Urothelium cell line (cell line): ENCODE measurements at regions not wholly inside any gene's neighbourhood (a gene's known extent, or its start where the extent isn't known, plus 50 kb on each side); places are given as distances from the start of the nearest gene placed in this dataset.
"Not testable (repeated sequence)": the region's sequence is repeated elsewhere in the genome, so short reads cannot be mapped to it uniquely, and the experiment has no call there.

Experiments used
- DNase-seq: peaks from one replicate; pipeline ENCODE4 v3.0.0; 2011; ENCODE audit warnings: low spot score, mixed read lengths
- FAIRE-seq: peaks from 2 replicates; lab custom pipeline; 2011; peaks lifted over from hg19 to GRCh38; lab: Jason Lieb, UNC

GRCh38 chr6:4510317-4510716 lies 265.9 kb upstream of the CDYL start:
- no peak for FAIRE-seq

DNA sequence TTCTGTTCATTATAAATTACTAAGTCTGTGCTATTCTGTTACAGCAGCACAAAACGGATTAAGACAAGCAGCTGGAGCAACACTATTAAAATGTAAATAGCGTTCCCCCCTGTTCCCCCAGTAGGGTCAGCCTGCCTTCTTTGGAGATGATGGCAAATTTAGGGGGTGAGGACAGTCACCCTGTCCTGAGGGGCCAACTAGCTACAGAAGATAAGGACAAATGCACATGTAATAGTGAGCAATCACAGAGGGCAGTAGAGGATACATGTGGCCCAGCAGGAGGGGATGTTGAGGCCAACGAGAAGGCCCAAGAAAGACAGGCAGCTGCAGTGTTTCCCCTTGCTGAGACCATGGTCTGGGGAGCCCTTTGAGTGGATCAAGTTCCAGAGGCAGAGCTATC lies 266.7 kb upstream of the CDYL start:
- peak; percentile 13 for FAIRE-seq
- no peak for DNase-seq

More at GRCh38 chr6:4510317-4510716, 265.9 kb upstream of the CDYL start:
- no peak for DNase-seq

DNA sequence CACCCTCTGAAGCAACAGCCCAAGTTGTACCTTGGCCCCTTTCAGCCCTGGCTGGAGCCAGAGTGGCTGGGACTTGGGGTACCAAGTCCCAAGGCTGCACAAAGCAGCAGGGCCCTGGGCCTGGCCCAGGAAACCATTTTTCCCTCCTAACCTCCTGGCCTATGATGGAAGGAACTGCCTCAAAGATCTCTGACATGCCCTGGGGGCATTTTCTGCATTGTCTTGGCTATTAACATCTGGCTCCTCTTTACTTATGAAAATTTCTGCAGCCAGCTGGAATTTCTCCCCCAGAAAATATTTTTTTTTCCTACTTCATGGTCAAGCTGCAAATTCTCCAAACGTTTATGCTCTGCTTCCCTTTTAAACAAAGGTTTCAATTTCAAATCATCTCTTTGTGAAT lies 269.4 kb upstream of the CDYL start:
- DNase-seq (no peak), FAIRE-seq (no peak)

GRCh38 chr6:4506223-4506622 lies 270.0 kb upstream of the CDYL start:
- DNase-seq (no peak), FAIRE-seq (no peak)

DNA sequence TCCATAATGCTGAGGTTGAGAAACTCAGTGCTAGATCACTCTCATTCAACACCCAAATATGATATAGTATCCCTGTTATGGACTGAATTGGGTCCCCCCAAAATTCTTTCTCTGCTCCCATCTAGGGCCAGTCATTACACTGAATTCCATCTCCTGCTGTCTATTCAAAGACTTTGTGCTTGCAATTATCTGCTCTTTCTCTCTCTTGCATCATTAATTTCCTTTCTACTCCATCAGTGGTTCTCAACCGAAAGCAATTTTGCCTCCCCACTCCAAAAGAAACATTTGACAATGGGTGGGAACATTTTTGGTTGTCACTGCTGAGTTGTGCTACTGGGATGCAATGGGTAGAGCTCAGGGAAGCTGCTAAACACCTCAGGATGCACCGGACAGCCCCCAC lies 271.5 kb upstream of the CDYL start:
- FAIRE-seq (no peak), DNase-seq (no peak)

GRCh38 chr6:4503700-4504099 lies 272.5 kb upstream of the CDYL start:
- DNase-seq = no peak
- FAIRE-seq = no peak

DNA sequence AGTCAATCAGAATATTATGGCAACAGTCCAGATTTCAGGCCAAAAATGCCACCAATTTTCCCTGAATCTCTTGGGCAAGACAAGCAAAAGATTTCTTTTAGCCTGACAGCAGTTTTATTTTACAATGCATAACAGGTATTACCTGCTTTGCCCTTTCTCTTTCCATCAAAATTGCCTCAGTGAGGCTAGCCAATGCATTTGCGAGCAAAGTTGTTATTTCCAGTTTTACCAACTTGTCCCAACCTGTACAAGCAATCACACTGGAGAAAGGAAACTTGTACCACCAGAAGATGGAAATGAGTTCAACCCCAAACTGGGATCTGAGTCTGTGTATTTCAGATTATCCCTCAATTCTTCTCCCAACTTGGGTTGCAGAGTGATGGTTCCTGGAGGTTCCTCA lies 279.9 kb upstream of the CDYL start:
- no peak for DNase-seq

GRCh38 chr6:4491501-4492260 lies 284.5 kb upstream of the CDYL start:
- DNase-seq (no peak), FAIRE-seq (no peak)

More for the DNA sequence above, 279.9 kb upstream of the CDYL start:
- FAIRE-seq = no peak

DNA sequence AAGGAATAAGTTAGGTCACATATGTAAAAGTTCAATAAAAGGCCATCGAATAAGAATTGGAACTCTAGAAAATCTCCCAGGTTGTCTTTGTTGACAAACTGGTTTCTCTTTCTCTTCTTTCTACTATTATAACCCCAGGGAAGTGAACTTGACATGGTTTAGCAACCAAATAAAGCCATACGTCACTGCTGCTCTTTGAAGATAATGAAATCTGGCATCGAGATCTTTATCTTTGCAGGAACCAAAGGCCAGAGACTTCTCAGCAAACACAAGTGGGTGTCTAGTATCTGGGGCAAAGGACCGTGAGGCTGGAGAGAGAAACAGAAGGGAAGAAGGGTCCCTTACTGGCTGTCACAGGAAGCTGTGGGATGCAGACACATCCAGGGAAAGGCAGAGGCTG lies 286.7 kb upstream of the CDYL start:
- FAIRE-seq (no peak), DNase-seq (no peak)

GRCh38 chr6:4488389-4488788 lies 287.8 kb upstream of the CDYL start:
- DNase-seq (no peak), FAIRE-seq (no peak)

DNA sequence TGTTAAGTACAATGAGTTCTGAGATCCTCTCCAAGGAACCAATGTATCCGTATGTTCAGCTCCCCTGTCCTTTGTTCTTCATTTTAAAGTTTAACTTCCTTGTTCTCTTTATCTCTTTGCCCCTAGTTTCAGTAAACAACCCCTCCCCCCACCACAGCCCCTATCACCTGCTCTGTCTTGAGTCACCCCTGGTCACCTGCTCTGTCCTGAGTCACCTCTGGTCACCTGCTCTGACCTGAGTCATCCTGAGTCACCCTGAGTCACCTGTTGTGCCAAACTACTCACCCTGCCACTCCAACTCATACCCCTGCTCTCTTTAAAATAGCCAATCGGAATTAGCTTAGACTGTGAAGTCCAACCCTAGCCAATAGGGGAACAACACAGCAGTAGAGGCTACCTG lies 288.7 kb upstream of the CDYL start:
- DNase-seq = peak; percentile 20
- no peak for FAIRE-seq

DNA sequence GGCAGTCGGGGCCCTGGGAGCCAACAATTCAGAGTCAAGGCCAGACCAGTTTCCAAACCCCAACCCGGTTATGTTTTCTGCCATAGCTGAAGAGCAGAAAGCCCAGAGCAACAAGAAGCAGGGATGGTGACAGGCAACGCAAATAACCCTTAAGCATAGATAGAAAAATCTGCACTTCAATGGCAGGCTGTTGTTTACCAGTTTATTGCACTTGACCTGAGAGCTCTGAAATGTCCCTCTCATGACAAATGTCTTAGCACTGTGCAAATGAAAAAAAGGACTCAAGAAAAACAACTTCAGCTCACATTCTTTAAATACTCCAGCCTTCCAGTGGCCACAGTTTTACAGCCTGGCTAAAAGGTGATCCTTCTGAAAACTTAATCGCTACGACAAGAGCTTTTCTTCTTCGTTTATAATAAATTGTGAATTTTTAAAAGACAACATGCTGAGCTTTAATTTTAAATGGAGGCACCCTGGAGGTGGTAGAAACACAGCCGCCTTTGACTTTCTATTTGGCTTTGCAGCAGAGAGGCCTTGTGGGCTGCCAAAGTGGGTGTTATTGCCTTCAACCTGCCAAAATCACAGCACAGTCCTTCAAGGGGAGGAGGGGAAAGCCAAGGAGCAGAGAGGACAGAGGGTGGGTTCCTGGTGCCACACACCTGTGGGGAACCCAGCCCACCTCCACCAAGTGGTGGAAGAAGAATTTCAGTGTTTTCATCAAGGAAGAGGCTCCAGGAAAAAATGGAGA lies 289.5 kb upstream of the CDYL start:
- DNase-seq (no peak), FAIRE-seq (no peak)

DNA sequence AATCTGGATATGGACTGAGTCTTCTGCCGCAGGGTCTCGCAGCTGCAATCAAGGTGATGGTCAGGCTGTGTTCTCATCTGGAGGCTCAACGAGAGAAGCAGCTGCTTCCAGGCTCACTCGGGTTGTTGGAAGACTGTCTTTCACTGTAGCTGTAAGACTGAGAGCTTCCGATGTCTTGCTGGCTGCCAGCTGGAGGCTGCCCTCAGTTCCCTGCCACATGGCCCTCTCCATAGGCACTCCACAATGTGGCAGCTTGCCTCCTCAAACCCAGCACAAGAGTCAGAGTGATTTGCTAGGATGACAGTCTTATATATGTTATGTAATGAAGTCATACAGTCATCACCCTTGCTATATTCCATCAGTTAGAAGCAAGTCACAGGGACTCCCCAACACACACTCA lies 290.5 kb upstream of the CDYL start:
- DNase-seq (no peak), FAIRE-seq (no peak)

DNA sequence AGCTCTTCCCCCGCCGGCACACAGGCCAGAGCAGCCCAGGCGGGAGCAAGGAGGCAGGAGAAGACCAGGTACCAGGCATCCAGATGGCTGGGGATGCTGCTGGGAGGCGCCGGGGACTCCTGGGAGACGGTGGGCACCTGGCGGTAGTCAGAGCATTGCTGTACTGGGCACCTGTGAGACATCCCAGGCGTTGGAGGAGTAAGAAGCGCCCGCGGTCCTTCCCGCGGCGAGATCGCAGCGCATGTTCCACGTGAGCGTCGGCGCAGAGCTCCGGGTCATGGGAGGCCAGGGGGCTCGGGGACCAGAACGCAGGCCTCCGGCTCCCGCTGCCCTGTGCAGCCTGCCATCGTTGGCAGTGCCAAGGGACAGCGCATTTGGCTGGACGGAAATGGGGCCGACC lies 293.7 kb upstream of the CDYL start:
- no peak for FAIRE-seq
- no peak for DNase-seq

GRCh38 chr6:4480788-4481735 lies 295.1 kb upstream of the CDYL start:
- no peak for DNase-seq
- no peak for FAIRE-seq

DNA sequence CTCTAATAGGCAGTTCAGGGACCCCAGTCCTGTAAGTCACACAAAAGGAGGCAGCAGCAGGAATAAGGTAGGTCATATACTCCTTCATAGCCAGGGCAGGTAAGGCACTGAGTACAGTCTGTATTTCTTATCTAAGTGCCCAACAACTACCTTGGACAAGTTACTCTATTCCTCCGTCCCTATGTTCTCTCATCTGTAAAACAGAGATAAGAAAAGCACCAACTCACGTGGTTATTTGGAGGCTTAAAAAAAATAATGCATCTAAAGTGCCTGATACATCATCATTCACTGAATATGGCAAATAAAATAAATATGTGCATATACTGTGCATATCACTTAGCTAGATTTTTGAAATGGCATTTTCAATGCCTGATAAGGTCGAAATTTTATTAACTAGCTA lies 298.1 kb upstream of the CDYL start:
- FAIRE-seq = no peak

DNA sequence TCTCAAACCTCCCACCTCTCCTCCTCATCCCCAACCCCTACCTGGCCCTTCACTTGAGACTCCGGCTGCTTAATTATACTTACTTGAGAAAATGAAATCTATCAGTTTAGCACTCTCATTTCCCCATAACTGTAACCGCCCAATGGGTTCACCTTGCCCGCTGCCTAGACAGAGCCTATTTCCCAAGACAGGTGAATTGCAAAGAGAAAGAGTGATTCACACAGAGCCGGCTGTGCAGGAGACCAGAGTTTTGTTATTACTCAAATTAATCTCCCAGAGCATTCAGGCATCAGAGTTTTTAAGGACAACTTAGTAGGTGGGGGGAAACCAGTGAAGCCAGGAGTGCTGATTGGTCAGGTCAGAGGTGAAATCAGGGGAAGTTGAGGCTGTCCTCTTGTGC lies 301.4 kb upstream of the CDYL start:
- FAIRE-seq (no peak), DNase-seq (no peak)

More for the DNA sequence above, 298.1 kb upstream of the CDYL start:
- no peak for DNase-seq

- no peak for FAIRE-seq
- no peak for DNase-seq
Observed at GRCh38 chr6:4472969-4473642, 303.1 kb upstream of the CDYL start.

DNA sequence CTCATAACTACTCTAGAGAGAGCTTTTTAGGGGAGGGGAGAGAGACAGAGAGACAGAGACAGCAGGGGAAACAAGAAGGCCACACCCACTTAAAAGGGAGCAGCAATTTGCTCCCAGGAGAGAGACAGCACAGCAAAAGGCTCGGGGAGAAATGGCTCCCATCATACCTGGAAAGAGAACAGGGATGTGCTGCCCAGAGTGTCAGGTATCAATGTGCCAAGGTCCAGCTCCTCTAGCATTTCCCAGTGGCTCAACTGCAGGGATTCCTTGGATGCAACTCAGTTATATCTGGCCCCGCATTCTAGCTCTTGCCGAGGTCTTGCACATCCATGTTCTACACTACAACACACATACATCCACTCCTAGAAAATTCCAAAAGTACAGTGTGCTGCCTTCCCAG lies 304.0 kb upstream of the CDYL start:
- no peak for FAIRE-seq
- DNase-seq = no peak

- not testable (repeated sequence) for DNase-seq, FAIRE-seq
Observed at GRCh38 chr6:4471515-4471914, 304.7 kb upstream of the CDYL start.
